Mesothelial cell of epicardium (in vitro differentiated cells): ENCODE measurements at regions not wholly inside any gene's neighbourhood (a gene's known extent, or its start where the extent isn't known, plus 50 kb on each side); places are given as distances from the start of the nearest gene placed in this dataset.
A peak's percentile ranks its signal among the peaks of the same experiment; 100 is the strongest.
"Not testable (repeated sequence)": the region's sequence is repeated elsewhere in the genome, so short reads cannot be mapped to it uniquely, and the experiment has no call there.

Experiments used
- DNase-seq, 2 experiments: peaks; one replicate each; pipeline ENCODE4 v3.0.0; 2021; ENCODE audit warnings: low spot score in 2 of 2; ENCODE audit not compliant: unreplicated experiment in 2 of 2
- H3K27ac Mint-ChIP-seq: 2 replicates; pipeline ENCODE4 v1.8.0; 2021; ENCODE audit warnings: mixed read lengths
- H3K27me3 Mint-ChIP-seq: 2 replicates; pipeline ENCODE4 v1.8.0; 2021; ENCODE audit warnings: low read depth, mixed read lengths
- H3K36me3 Mint-ChIP-seq: 2 replicates; pipeline ENCODE4 v1.8.0; 2021; ENCODE audit warnings: mixed read lengths
- H3K4me1 Mint-ChIP-seq: 2 replicates; pipeline ENCODE4 v1.8.0; 2021; ENCODE audit warnings: mixed read lengths
- H3K4me3 Mint-ChIP-seq: 2 replicates; pipeline ENCODE4 v1.8.0; 2021; ENCODE audit warnings: mild to moderate bottlenecking, moderate library complexity, mixed read lengths
- H3K9me3 Mint-ChIP-seq: 2 replicates; pipeline ENCODE4 v1.8.0; 2021; ENCODE audit warnings: mixed read lengths
- CTCF ChIP-seq: fragments of 200-600 bp; sonication (generic); IDR thresholded peaks from one replicate; pipeline ENCODE4 v1.5.0; 2021; ENCODE audit warnings: antibody characterized with exemption; ENCODE audit not compliant: unreplicated experiment

GRCh38 chr2:101581675-101582299 lies 106.9 kb upstream of the RFX8 start:
- Mint-ChIP-seq H3K36me3 (no peaks in the 10 kb centered on the region), H3K27me3 (peaks cover 9% of the 10 kb centered on the region)
- no peak for TF ChIP-seq CTCF

GRCh38 chr2:101580528-101580927 lies 105.6 kb upstream of the RFX8 start:
- Mint-ChIP-seq H3K27me3 (peaks cover 9% of the 10 kb centered on the region), H3K9me3 (peaks cover 23% of the 10 kb centered on the region), H3K27ac (no peak overlapping the region), H3K4me1 (no peaks in the 10 kb centered on the region), H3K4me3 (no peak overlapping the region), H3K36me3 (no peaks in the 10 kb centered on the region)
- no peak for TF ChIP-seq CTCF
- DNase-seq: no peak

More at GRCh38 chr2:101581675-101582299, 106.9 kb upstream of the RFX8 start:
- H3K27ac Mint-ChIP-seq: no peak overlapping the region
- H3K4me3 Mint-ChIP-seq: no peak overlapping the region
- DNase-seq: no peak
- no peaks in the 10 kb centered on the region for H3K4me1 Mint-ChIP-seq
- peaks cover 28% of the 10 kb centered on the region for H3K9me3 Mint-ChIP-seq

DNA sequence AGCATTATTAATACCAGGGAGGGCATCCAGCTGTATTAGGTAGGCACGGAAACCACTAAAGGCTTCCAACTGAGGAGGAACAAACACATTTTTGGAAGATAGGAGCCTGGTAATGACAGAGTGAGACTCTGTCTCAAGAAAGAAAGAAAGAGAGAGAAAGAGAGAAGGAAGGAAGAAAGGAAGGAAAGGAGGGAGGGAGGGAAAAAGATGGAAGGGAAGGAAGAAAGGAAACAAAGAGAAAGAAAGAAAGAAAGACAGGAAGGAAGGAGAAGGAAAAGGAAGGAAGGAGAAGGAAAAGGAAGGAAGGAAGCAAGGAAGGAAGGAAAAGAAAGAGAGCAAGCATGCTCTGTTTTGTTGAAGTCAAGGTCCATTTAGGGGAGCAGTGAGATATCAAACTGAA lies 103.8 kb upstream of the RFX8 start:
- no peak for TF ChIP-seq CTCF
- H3K4me3 Mint-ChIP-seq: no peak overlapping the region
- H3K9me3 Mint-ChIP-seq: peaks cover 9% of the 10 kb centered on the region
- no peaks in the 10 kb centered on the region for H3K36me3 Mint-ChIP-seq
- peaks cover 9% of the 10 kb centered on the region for H3K27me3 Mint-ChIP-seq
- H3K27ac Mint-ChIP-seq: no peak overlapping the region
- peaks cover 4% of the 10 kb centered on the region for H3K4me1 Mint-ChIP-seq
- no peak for DNase-seq

DNA sequence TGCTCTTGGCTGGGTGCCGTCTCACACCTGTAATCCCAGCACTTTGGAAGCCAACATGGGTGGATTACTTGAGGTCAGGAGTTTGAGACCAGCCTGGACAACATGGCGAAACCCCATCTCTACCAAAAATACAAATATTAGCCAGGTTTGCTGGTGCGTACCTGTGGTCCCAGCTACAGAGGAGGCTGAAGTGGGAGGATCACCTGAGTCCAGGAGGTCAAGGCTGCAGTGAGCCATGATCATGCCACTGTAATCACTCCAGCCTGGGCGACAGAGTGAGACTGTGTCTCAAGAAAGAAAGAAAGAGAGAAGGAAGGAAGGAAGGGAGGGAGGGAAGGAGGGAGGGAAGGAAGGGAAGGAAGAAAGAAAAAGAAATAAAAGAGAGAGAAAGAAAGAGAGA lies 103.2 kb upstream of the RFX8 start:
- not testable (repeated sequence) for H3K27ac Mint-ChIP-seq, H3K4me1 Mint-ChIP-seq, H3K4me3 Mint-ChIP-seq, H3K36me3 Mint-ChIP-seq, H3K9me3 Mint-ChIP-seq, DNase-seq, H3K27me3 Mint-ChIP-seq

DNA sequence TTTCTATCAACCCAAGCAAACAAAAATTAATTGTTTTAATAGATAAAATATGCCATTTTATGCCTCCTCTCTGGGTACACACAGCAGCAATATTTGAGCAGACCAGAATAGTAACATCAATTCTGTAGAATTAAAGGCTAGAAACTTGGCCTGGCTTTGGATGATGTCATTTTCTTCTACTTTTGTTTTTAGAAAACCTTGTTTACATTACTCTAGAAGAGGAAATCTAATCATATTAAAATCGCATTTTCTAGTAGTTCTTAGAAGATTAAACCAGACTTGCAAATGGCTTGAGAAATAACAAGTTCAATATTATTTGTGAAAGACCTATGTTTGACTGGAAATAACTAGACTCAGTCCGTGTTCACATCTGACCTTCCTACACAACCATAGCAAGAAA lies 102.3 kb upstream of the RFX8 start:
- TF ChIP-seq CTCF: no peak
- no peak overlapping the region for H3K27ac Mint-ChIP-seq
- H3K4me3 Mint-ChIP-seq: no peak overlapping the region
- peaks cover 4% of the 10 kb centered on the region for H3K4me1 Mint-ChIP-seq
- H3K27me3 Mint-ChIP-seq: peaks cover 9% of the 10 kb centered on the region
- peaks cover 8% of the 10 kb centered on the region for H3K9me3 Mint-ChIP-seq
- H3K36me3 Mint-ChIP-seq: no peaks in the 10 kb centered on the region
- no peak for DNase-seq

GRCh38 chr2:101574622-101575021 lies 99.7 kb upstream of the RFX8 start:
- Mint-ChIP-seq H3K27ac (peak overlapping the region; percentile 11), H3K4me3 (no peak overlapping the region), H3K36me3 (no peaks in the 10 kb centered on the region), H3K4me1 (peaks cover 7% of the 10 kb centered on the region), H3K27me3 (peaks cover 7% of the 10 kb centered on the region), H3K9me3 (peaks cover 6% of the 10 kb centered on the region)
- no peak for DNase-seq
- no peak for TF ChIP-seq CTCF
